GM19328 (cell line): ENCODE measurements at regions not wholly inside any gene's neighbourhood (a gene's known extent, or its start where the extent isn't known, plus 50 kb on each side); places are given as distances from the start of the nearest gene placed in this dataset.

ENCODE experiments used
- ATAC-seq: cut with Tn5 transposase; IDR thresholded peaks from one replicate; pipeline ENCODE4 v1.9.1; 2021; ENCODE audit warnings: mild to moderate bottlenecking, moderate library complexity; ENCODE audit not compliant: unreplicated experiment

GRCh38 chr12:4223273-4223845 lies 50.2 kb upstream of the CCND2 start:
- ATAC-seq: no peak

GRCh38 chr12:4221258-4221620 lies 52.3 kb upstream of the CCND2 start:
- no peak for ATAC-seq

GRCh38 chr12:4220536-4221257 lies 52.9 kb upstream of the CCND2 start:
- no peak for ATAC-seq

GRCh38 chr12:4217091-4217490 lies 56.5 kb upstream of the CCND2 start:
- ATAC-seq: no peak

GRCh38 chr12:4216187-4216927 lies 57.2 kb upstream of the CCND2 start:
- no peak for ATAC-seq

DNA sequence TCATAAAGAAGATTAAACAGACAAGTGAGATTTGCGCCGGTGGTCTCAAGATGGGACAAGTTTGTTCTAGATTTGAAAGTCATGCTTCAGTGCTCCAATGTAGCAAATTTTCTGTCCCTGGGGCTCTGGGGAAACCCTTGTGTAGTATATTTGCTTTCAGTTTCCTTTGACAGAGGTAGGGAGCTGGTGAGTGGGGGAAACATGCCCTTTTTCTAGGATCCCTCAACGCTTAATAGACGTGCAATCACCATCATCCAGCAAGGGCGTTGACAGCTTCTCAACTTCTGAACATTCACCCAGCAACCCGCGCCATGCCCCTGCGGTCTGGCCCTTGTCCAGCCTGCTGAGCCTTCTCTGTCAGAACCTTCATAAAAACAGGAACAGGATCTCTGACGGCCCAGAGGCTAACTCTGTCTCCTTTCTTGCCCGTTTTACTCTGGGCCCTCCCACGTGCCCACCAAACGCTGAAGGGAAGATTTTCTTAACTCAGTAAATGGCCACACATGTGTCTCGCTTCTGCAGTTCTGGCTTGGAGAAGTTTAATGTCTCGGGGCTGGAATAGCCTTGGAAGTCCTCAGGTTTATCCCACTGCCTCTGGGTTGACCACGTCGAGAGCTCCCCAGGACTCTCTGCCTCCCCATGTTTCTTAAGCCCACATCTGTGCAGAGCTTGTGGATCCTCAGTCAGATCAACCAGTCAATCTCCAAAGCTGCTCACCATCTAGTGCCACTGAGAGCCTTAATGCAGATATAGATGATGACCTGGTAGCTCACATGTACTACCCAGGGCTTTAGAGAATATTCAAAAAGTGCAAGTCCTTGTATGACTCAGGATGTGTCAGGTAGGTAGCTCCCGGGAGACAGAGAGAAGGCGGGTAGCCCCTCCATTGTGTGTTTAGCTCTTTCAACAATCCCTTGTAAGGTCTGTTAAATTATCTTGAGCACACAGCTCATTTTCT lies 58.1 kb upstream of the CCND2 start:
- ATAC-seq: no peak

DNA sequence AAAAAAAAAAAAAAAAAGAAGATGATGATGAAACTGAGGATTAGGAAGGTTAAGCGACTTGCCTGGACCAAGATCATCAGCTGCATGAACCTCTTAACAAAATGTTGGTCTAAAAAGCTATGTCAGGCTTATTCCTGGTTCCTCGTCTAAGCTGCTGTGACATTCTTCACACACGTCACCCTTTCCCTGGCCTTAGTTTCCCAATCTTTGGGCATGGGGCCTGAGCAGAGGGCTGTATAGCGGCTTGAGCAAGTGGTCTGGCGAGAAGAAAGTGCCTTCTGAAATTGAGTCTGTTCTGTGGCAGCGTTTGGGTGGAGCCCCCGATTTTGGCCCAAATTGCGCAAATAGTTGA lies 58.7 kb upstream of the CCND2 start:
- ATAC-seq: no peak

DNA sequence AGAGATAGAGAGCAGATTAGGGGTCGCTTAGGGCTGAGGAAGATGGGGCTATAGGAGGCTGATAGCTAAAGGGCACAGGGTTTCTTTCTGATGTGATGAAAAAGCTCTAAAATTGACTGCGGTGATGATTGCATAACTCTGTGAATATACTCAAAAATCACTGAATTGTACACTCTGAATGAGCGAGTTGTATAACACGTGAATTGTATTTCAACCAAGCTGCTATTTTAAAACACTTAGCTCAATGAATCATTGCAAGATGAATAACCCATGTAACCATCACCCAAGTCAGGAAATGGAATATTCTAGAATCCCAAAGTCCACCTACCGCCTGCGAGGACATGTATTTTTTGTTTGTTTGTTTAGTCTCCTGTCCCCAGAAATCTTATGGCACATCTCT lies 60.1 kb upstream of the CCND2 start:
- no peak for ATAC-seq

DNA sequence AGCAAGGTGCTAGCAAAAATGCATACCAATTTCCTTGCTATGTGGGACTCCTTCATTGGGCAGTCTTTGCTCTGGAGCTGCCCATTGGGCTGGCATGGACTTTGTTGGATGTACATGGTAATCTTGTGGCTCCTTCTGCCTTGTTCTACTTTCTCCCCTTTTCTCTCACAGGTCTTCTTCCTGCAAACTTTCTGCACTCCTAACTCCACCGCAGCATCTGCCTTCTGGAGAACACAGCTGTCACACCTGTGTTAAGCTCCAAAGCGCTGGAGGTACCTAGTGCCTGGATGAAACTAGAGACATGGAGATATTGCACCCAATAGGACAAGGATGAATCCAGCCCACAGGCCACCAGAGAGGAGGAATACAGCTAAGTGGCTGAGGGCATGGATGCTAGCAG lies 60.7 kb upstream of the CCND2 start:
- ATAC-seq: no peak

GRCh38 chr12:4211372-4211771 lies 62.2 kb upstream of the CCND2 start:
- ATAC-seq: no peak

DNA sequence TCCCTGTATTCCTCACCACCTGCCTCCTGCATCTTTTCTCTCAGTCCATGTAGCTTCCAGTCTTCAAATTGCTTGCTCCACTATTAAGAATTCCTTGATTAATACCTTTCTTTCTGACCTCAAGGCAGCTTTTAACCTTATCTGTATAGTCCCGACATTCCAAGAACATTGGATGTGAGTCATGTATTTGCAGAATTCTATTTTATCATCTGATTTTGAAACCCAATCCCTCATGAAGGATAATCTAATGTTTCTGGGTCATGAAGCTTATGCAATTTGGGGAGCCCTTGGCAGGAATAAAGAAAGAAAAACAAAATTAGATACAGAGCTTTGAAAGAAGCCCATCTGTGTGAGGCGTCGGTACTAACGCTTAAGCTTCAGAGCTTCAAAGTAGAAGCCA lies 63.4 kb upstream of the CCND2 start:
- no peak for ATAC-seq

DNA sequence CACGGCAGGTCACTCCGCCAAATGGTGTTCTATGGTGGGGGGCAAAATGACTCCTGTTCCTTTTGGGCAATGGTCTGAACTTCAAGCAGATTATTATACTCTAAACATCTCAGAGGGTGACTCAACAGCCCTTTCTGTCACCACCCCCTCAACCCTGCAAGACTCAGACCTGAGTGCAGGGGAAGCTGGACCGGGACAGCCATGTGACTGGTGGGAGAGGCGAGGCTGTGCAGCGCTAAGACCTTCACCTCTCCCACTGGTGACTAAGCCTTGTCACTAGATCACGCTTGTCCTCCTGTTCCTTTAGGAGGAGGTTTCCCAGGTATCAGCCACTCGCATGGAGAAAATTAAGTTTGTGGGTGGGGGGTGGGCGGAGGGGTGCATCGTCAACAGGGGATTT lies 67.1 kb upstream of the CCND2 start:
- no peak for ATAC-seq

- ATAC-seq: no peak
Observed at GRCh38 chr12:4203772-4204376, 69.7 kb upstream of the CCND2 start.

DNA sequence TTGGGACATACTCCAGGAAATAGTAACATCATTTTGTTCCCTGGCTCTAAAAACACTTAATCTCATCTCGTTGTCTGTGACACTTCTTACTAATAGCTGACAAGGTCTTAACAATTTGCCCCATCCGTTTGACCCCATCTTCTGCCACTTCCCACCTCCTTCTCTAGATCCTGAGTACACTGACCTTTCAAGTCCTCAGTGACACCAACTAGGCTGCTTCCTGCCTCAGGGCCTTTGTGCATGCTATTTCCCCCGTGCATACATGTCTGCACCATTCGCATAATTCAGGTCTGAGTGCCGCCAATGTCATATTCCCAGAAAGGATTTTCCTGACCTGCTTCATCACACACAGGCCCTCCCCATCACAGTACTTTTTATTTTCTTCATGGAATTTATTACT lies 70.6 kb upstream of the CCND2 start:
- no peak for ATAC-seq

GRCh38 chr12:4202487-4202886 lies 71.1 kb upstream of the CCND2 start:
- ATAC-seq: no peak

DNA sequence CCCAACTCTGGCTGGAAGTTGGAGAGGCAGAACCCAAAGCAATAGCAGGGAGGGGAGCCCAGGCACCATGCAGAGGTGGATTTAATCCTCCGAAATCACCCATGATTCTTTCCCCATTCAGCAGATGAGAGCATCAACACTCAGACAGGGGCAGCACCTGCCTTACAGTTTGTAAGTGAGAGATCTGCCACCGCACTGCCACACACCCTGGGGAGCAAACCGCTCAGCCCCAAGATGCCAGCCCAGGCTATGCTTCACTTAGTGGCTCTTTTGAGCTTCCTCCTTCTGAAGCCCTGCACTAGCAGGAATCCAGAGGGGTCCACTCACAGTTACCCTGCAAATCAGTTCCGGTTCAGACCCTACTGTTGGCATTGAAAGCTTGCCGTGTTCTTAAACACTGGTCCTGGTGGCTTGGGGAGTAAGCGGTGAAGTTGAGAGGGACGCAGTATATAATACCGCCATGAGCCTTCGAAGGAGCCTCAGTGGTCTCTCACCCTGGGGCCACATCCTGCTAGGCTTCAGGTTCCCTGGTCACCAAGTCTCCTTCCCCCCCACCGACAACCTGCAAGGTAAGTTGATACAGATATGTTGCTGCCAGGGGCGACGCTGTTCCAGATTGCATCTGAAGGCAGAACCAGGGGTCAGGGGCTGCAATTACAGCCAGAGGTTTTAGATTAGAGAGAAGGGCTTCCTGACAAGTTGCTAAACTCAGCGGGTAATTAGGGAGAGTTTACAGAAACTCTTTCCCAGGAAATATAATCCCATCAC lies 72.0 kb upstream of the CCND2 start:
- no peak for ATAC-seq

DNA sequence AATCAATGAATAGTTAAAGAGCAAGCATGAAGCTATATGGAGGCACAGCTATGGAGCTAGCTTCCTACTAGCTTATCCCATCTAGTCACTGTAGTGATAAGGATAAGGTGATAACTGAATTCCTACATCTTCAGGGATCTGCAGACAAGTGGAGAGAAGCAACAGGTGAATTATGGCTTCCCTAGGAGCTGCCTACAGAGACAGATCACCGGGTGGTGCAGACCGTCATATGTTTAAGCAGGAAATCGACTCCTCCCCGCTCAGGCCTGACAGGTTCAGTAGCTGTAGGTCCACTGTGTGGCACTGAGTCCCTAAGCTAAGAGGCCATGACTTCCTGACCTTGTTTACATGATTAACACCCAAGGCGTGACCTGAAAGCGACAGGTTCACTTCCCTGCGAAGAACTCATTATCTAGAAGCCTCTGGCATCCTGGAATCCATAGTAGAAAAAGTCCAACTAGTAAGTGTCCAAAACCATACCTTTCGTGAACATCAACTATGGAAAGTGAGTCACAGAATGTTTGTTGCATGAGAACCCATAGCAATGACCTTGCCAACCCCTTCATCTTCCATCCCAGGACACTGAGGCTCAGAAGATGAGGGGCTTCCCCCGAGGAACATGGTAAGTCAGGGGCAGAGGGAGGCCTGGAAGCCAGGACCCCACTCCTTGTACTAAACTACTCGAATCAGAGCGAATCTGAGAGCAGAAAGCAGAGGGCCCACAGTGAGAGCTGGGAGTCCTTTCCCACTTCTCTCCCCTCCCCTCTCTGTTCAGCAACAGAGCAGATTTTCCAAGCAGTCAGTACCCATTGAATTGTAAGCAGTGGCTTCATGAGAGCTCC lies 75.4 kb upstream of the CCND2 start:
- no peak for ATAC-seq

- ATAC-seq: no peak
Observed at GRCh38 chr12:4196805-4197420, 76.6 kb upstream of the CCND2 start.

DNA sequence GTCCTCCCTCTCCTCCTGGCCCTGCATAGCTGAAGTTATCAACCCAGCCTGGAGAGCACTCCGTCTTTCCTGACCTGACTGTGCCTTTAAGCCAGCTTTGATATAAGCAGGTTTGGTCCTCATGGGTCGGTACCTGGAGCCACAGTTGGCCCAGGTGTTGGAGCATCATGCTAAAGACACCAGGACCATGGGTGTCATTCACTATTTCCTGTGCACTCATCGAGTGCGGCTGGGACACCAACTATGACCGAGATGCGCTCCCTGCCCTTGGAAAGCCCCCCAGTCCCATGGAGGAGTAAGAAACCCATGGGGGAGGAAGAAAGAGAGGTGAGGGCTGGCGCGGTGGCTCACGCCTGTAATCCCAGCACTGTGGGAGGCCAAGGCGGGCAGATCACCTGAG lies 78.9 kb upstream of the CCND2 start:
- no peak for ATAC-seq
